A673 (cell line): ENCODE measurements at regions not wholly inside any gene's neighbourhood (a gene's known extent, or its start where the extent isn't known, plus 50 kb on each side); places are given as distances from the start of the nearest gene placed in this dataset.

Experiments
- BruUV-seq: library from RNA; stranded (reverse); fragments of 400-500 nt; replicated peaks from 2 replicates; lab custom pipeline; 2021; lab: Mats Ljungman, UMichigan
- CTCF ChIA-PET: fragments of 300-600 bp; sonication (Branson Sonifier 250); formaldehyde crosslinking; loops from one replicate; lab custom pipeline; 2022; ENCODE audit warnings: antibody characterized with exemption; lab: Charles Lee
- POLR2A ChIA-PET: fragments of 300-600 bp; sonication (Branson Sonifier 250); formaldehyde crosslinking; loops from one replicate; lab custom pipeline; 2022; ENCODE audit warnings: antibody characterized with exemption; ENCODE audit not compliant: low non-redundant PET; lab: Charles Lee
- DNase-seq: peaks from one replicate; pipeline ENCODE4 v3.0.0-alpha.2; 2015; ENCODE audit warnings: low spot score
- H3K27ac ChIP-seq: fragments of 200-600 bp; sonication (generic); 2 replicates; pipeline ENCODE4 v1.5.1; 2016; ENCODE audit warnings: mixed run types, low read depth, mild to moderate bottlenecking, mixed read lengths, antibody characterized with exemption, low read length; ENCODE audit not compliant: poor library complexity, severe bottlenecking
- H3K27me3 ChIP-seq: fragments of 200-600 bp; sonication (generic); replicated peaks from 2 replicates; pipeline ENCODE4 v1.6.1; 2017; ENCODE audit warnings: mixed run types, low read depth, mild to moderate bottlenecking, mixed read lengths, antibody characterized with exemption, low read length; ENCODE audit not compliant: insufficient read depth, poor library complexity
- H3K36me3 ChIP-seq: fragments of 200-600 bp; sonication (generic); 2 replicates; pipeline ENCODE4 v1.6.1; 2016; ENCODE audit warnings: mixed run types, mild to moderate bottlenecking, mixed read lengths, antibody characterized with exemption, low read length; ENCODE audit not compliant: insufficient read depth, poor library complexity, severe bottlenecking
- H3K4me1 ChIP-seq: fragments of 200-600 bp; sonication (generic); 2 replicates; pipeline ENCODE4 v1.6.1; 2017; ENCODE audit warnings: mixed run types, mild to moderate bottlenecking, mixed read lengths, antibody characterized with exemption, low read length; ENCODE audit not compliant: insufficient read depth, poor library complexity, severe bottlenecking
- H3K4me3 ChIP-seq: fragments of 200-600 bp; sonication (generic); 2 replicates; pipeline ENCODE4 v1.5.1; 2016; ENCODE audit warnings: low read depth, mixed run types, mild to moderate bottlenecking, mixed read lengths, low read length; ENCODE audit not compliant: poor library complexity, severe bottlenecking
- H3K9me3 ChIP-seq: fragments of 200-600 bp; sonication (generic); 2 replicates; pipeline ENCODE4 v1.6.1; 2016; ENCODE audit warnings: mixed run types, low read depth, mild to moderate bottlenecking, mixed read lengths, antibody characterized with exemption, low read length; ENCODE audit not compliant: poor library complexity, severe bottlenecking
- CTCF ChIP-seq: fragments of 300-800, 200-600 bp; sonication (generic); conservative IDR thresholded peaks from 2 replicates; pipeline ENCODE4 v1.5.1; 2017; ENCODE audit warnings: low read depth, mild to moderate bottlenecking, antibody characterized with exemption, low read length, moderate library complexity, mixed read lengths
- EZH2 ChIP-seq: fragments of 200-600 bp; sonication (generic); IDR thresholded peaks from 2 replicates; pipeline ENCODE4 v1.6.1; 2017; ENCODE audit warnings: borderline replicate concordance, low read depth, mild to moderate bottlenecking, mixed read lengths, antibody characterized with exemption, low read length; ENCODE audit not compliant: poor library complexity, severe bottlenecking
- intact Hi-C: fragments of 100-400 bp; cut with micrococcal nuclease; formaldehyde crosslinking; loops from one replicate; pipeline ENCODE4 v1.10.0; 2022; ENCODE audit not compliant: unreplicated experiment

- Histone ChIP-seq H3K4me1 (no peaks in the 10 kb centered on the region), H3K36me3 (no peaks in the 10 kb centered on the region), H3K27me3 (peaks cover 52% of the 10 kb centered on the region), H3K27ac (no peak overlapping the region), H3K9me3 (no peaks in the 10 kb centered on the region), H3K4me3 (no peak overlapping the region)
- CTCF ChIA-PET = no interaction called here
- TF ChIP-seq CTCF (no peak), EZH2 (no peak)
- no peak for DNase-seq
- intact Hi-C loops = no loop called here
- POLR2A ChIA-PET = no interaction called here
- BruUV-seq = no TSS peak
Observed at GRCh38 chr11:56852131-56852530, 103.6 kb upstream of the OR9G4 start.

GRCh38 chr11:56849852-56850251 is 101.4 kb upstream of the OR9G4 start:
- peaks cover 47% of the 10 kb centered on the region for H3K27me3 ChIP-seq
- H3K4me3 ChIP-seq = no peak overlapping the region
- no peak overlapping the region for H3K27ac ChIP-seq
- BruUV-seq = no TSS peak
- DNase-seq = no peak
- intact Hi-C loops = no loop called here
- POLR2A ChIA-PET = no interaction called here
- H3K36me3 ChIP-seq = no peaks in the 10 kb centered on the region
- no peaks in the 10 kb centered on the region for H3K9me3 ChIP-seq
- TF ChIP-seq EZH2 = no peak
- no peak for TF ChIP-seq CTCF
- CTCF ChIA-PET = interaction anchor here (0.5 kb wide), 1 partner anchor 500 kb away, joined by 7 read pairs; no protein-coding TSS in a partner anchor
- H3K4me1 ChIP-seq = no peaks in the 10 kb centered on the region

- no TSS peak for BruUV-seq
Observed at GRCh38 chr11:56849250-56849649, 100.8 kb upstream of the OR9G4 start.

More at GRCh38 chr11:56849250-56849649, 100.8 kb upstream of the OR9G4 start:
- Histone ChIP-seq H3K4me1 (no peaks in the 10 kb centered on the region), H3K27ac (no peak overlapping the region), H3K27me3 (peaks cover 41% of the 10 kb centered on the region), H3K36me3 (no peaks in the 10 kb centered on the region), H3K4me3 (no peak overlapping the region), H3K9me3 (no peaks in the 10 kb centered on the region)
- intact Hi-C loops = no loop called here
- ChIA-PET POLR2A (no interaction called here), CTCF (interaction anchor here (0.5 kb wide), 1 partner anchor 501 kb away, joined by 7 read pairs; no protein-coding TSS in a partner anchor)
- no peak for TF ChIP-seq CTCF
- no peak for TF ChIP-seq EZH2
- no peak for DNase-seq
